ENCODE measurements at regions not wholly inside any gene's neighbourhood (a gene's known extent, or its start where the extent isn't known, plus 50 kb on each side); places are given as distances from the start of the nearest gene placed in this dataset.
"Not testable (repeated sequence)": the region's sequence is repeated elsewhere in the genome, so short reads cannot be mapped to it uniquely, and the experiment has no call there.

- Mint-ChIP-seq H3K27me3 (no peaks in the 10 kb centered on the region), H3K4me3 (no peak overlapping the region), H3K27ac (no peak overlapping the region), H3K9me3 (no peaks in the 10 kb centered on the region), H3K4me1 (no peaks in the 10 kb centered on the region)
- DNase-seq: no peak
- no peak for ATAC-seq
Observed at GRCh38 chr2:122794100-122794499, 1038.6 kb downstream of the TSN start.

GRCh38 chr2:122795763-122796162 lies 1040.3 kb downstream of the TSN start:
- Mint-ChIP-seq H3K27ac (no peak overlapping the region), H3K27me3 (no peaks in the 10 kb centered on the region), H3K4me1 (no peaks in the 10 kb centered on the region), H3K4me3 (no peak overlapping the region), H3K9me3 (peaks cover 0 to 7% of the 10 kb centered on the region in 2 donors)
- DNase-seq (no peak), ATAC-seq (no peak)

DNA sequence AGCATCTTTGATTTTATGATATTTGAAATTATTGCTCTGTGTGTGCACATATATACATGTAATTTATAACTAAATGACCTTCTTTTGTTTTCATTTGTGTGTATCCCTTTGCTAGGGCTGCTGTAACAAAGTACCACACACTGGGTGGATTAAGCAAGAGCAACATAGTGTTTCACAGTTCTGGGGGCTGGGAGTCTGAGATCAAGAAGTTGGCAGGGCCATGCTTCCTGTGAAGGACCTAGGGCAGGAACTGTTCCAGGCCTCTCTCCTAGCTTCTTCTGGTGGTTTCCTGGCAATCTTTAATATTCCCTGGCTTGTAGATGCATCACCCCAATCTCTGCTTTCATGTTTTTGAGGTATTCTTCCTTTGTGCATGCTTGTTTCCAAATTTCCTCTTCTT lies 1043.9 kb downstream of the TSN start:
- DNase-seq (no peak), ATAC-seq (no peak)
- Mint-ChIP-seq H3K4me3 (no peak overlapping the region), H3K9me3 (peaks cover 0 to 7% of the 10 kb centered on the region in 2 donors), H3K4me1 (no peaks in the 10 kb centered on the region), H3K27ac (no peak overlapping the region), H3K27me3 (no peaks in the 10 kb centered on the region)

- no peak for ATAC-seq
Observed at GRCh38 chr2:122800781-122801180, 1045.3 kb downstream of the TSN start.

DNA sequence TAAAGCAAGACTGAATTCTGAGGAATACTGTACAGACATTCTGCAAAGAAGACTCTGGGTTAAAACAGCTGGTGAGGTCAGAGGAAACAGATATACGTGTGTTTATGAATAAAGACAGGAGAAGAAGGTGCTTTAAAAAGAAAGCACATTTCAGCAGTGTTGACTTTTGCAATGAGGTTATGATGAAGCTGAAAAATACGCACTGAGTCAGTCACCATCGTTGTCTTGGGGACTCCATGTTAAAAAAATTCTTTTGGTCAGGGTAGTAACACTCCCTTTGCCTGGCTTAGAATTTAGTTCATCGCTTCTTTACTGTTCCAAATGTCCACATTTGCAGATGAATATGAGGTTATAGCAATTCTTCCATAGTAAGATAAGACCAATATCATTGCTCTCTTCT lies 1049.0 kb downstream of the TSN start:
- H3K27me3 Mint-ChIP-seq: no peaks in the 10 kb centered on the region
- no peaks in the 10 kb centered on the region for H3K4me1 Mint-ChIP-seq
- no peak overlapping the region for H3K27ac Mint-ChIP-seq
- no peak for DNase-seq
- no peak for ATAC-seq
- no peak overlapping the region for H3K4me3 Mint-ChIP-seq
- peaks cover 0 to 17% of the 10 kb centered on the region in 2 donors for H3K9me3 Mint-ChIP-seq

More at GRCh38 chr2:122800781-122801180, 1045.3 kb downstream of the TSN start:
- H3K4me3 Mint-ChIP-seq: no peak overlapping the region
- H3K27ac Mint-ChIP-seq: no peak overlapping the region
- H3K9me3 Mint-ChIP-seq: peaks cover 0 to 7% of the 10 kb centered on the region in 2 donors
- no peak for DNase-seq
- no peaks in the 10 kb centered on the region for H3K27me3 Mint-ChIP-seq
- H3K4me1 Mint-ChIP-seq: no peaks in the 10 kb centered on the region

DNA sequence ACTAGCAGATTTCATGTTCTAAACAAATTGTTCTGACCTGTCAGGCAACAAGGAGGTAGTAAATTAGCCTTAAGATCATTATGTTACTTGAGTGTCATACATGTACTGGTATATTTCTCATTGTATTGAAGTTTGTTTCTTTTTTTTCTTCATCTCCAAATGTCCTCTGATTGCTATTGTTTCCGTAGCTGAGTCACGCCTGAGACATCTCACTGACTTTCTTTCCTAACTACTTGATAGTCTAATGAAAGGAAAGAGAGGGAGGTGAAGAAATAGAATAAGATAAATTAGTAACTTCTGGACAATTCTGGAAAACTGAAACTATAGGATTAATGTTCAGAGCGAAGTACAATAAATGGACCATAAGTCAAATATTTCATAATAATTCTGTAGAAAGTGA lies 1049.9 kb downstream of the TSN start:
- Mint-ChIP-seq H3K27ac (no peak overlapping the region), H3K27me3 (no peaks in the 10 kb centered on the region), H3K4me1 (no peaks in the 10 kb centered on the region), H3K4me3 (no peak overlapping the region), H3K9me3 (peaks cover 0 to 13% of the 10 kb centered on the region in 2 donors)
- ATAC-seq (no peak), DNase-seq (no peak)

- Mint-ChIP-seq H3K4me3 (no peak overlapping the region), H3K27ac (no peak overlapping the region), H3K27me3 (no peaks in the 10 kb centered on the region), H3K9me3 (peaks cover 0 to 23% of the 10 kb centered on the region in 2 donors), H3K4me1 (no peaks in the 10 kb centered on the region)
- DNase-seq (no peak), ATAC-seq (no peak)
Observed at GRCh38 chr2:122808286-122808969, 1053.0 kb downstream of the TSN start.

GRCh38 chr2:122812214-122812613 lies 1056.8 kb downstream of the TSN start:
- DNase-seq, H3K27ac Mint-ChIP-seq, ATAC-seq, H3K4me1 Mint-ChIP-seq, H3K4me3 Mint-ChIP-seq, H3K27me3 Mint-ChIP-seq: not testable (repeated sequence)
- H3K9me3 Mint-ChIP-seq: peaks cover 10 to 23% of the 10 kb centered on the region in 2 donors

- DNase-seq (no peak), ATAC-seq (no peak)
- Mint-ChIP-seq H3K4me3 (no peak overlapping the region), H3K27me3 (no peaks in the 10 kb centered on the region), H3K9me3 (peaks cover 9 to 10% of the 10 kb centered on the region in 2 donors), H3K4me1 (no peaks in the 10 kb centered on the region), H3K27ac (no peak overlapping the region)
Observed at GRCh38 chr2:122815120-122815519, 1059.7 kb downstream of the TSN start.

DNA sequence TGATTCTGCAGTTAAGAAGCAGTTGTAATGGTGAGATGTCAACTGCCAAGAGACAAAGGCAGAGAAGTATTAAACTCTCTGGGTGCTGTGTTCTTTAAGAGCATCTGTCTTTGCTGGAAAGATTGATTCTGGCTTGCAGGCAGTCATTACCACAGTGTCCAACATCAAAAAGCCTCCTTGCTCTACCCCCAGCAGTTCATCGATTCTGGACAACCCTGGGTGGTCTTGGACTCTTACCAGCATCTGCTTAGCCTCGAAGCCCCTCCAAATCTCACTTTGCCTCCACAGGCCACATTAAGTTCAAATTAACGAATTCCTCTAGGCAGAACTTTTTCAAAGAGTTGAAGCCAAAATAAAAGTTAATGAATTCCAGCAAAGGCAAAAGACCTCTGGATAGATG lies 1061.4 kb downstream of the TSN start:
- H3K4me1 Mint-ChIP-seq: no peaks in the 10 kb centered on the region
- DNase-seq: no peak
- no peaks in the 10 kb centered on the region for H3K27me3 Mint-ChIP-seq
- no peak overlapping the region for H3K27ac Mint-ChIP-seq
- no peak for ATAC-seq
- H3K9me3 Mint-ChIP-seq: peaks cover 2 to 10% of the 10 kb centered on the region in 2 donors
- no peak overlapping the region for H3K4me3 Mint-ChIP-seq

DNA sequence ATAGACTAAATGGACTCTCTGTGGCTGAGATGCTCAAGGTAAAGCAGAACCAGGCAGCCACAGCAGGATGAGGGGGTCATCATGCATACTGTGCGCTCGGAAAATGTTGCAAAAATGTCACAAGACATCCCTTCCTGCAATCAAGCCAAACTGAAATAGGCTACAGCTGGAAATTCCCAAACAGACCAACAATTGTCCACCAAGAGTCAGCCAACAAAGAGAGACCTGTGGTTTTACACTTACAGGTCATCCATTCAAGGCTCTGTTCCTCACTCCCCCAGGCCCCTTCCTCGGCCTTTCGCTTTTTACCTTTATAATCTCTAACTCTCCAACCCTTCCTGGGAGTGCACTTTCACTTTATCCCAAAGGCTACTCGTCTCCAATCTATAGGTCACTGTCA lies 1066.9 kb downstream of the TSN start:
- no peak overlapping the region for H3K4me3 Mint-ChIP-seq
- H3K27me3 Mint-ChIP-seq: no peaks in the 10 kb centered on the region
- H3K27ac Mint-ChIP-seq: no peak overlapping the region
- ATAC-seq (no peak), DNase-seq (no peak)
- no peaks in the 10 kb centered on the region for H3K4me1 Mint-ChIP-seq
- no peaks in the 10 kb centered on the region for H3K9me3 Mint-ChIP-seq

DNA sequence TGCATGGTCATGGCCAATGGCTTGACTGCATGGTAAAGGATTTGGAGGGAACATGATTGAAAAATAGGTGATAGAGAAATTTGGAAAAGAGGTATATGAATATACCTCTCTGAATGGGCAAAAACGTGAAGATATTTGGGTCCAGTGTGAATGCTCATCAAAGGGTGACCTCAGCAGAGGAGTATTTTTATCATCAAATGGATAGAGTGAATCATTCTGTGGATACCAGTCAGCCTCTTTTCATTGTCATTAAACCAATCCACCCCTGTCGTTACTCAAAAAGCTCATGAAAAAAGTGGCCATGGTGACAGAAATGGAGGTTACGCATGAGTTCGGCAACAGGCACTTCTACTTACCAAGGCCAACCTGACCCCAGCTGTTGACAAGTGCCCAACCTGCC lies 1074.7 kb downstream of the TSN start:
- Mint-ChIP-seq H3K4me1 (no peaks in the 10 kb centered on the region), H3K9me3 (peaks cover 8 to 9% of the 10 kb centered on the region in 2 donors), H3K4me3 (no peak overlapping the region), H3K27me3 (no peaks in the 10 kb centered on the region), H3K27ac (no peak overlapping the region)
- no peak for ATAC-seq
- DNase-seq: no peak

- Mint-ChIP-seq H3K9me3 (peaks cover 9 to 12% of the 10 kb centered on the region in 2 donors), H3K4me3 (no peak overlapping the region), H3K4me1 (no peaks in the 10 kb centered on the region), H3K27me3 (no peaks in the 10 kb centered on the region), H3K27ac (no peak overlapping the region)
- DNase-seq (no peak), ATAC-seq (no peak)
Observed at GRCh38 chr2:122831649-122832048, 1076.2 kb downstream of the TSN start.

DNA sequence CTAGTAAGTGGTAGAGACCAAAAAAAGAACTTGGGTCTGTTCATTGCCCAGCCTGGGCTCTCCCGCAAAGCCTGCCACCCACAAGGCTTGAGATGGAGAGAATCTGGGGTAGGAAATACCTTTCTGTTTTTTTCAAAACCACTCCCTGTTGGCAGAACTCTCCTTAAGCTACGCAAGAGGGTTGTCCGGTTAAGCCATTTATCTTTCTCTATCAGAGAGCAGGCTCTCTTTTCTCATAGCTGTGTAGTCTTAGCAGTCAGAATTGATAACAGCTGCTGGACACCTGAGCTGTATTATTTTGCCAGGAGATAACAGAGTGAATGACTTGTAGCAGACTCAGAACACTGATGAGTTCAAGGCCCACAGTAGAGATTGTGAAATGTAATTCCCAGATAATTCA lies 1088.1 kb downstream of the TSN start:
- ATAC-seq (no peak), DNase-seq (no peak)
- no peaks in the 10 kb centered on the region for H3K4me1 Mint-ChIP-seq
- H3K9me3 Mint-ChIP-seq: no peaks in the 10 kb centered on the region
- no peak overlapping the region for H3K4me3 Mint-ChIP-seq
- no peak overlapping the region for H3K27ac Mint-ChIP-seq
- no peaks in the 10 kb centered on the region for H3K27me3 Mint-ChIP-seq

- ATAC-seq (no peak), DNase-seq (no peak)
- Mint-ChIP-seq H3K27ac (no peak overlapping the region), H3K9me3 (no peaks in the 10 kb centered on the region), H3K27me3 (no peaks in the 10 kb centered on the region), H3K4me1 (no peaks in the 10 kb centered on the region), H3K4me3 (no peak overlapping the region)
Observed at GRCh38 chr2:122851161-122851560, 1095.7 kb downstream of the TSN start.

GRCh38 chr2:122851972-122852531 lies 1096.6 kb downstream of the TSN start:
- H3K4me3 Mint-ChIP-seq: no peak overlapping the region
- no peaks in the 10 kb centered on the region for H3K9me3 Mint-ChIP-seq
- DNase-seq (no peak), ATAC-seq (no peak)
- H3K27ac Mint-ChIP-seq: no peak overlapping the region
- H3K4me1 Mint-ChIP-seq: no peaks in the 10 kb centered on the region
- H3K27me3 Mint-ChIP-seq: no peaks in the 10 kb centered on the region

DNA sequence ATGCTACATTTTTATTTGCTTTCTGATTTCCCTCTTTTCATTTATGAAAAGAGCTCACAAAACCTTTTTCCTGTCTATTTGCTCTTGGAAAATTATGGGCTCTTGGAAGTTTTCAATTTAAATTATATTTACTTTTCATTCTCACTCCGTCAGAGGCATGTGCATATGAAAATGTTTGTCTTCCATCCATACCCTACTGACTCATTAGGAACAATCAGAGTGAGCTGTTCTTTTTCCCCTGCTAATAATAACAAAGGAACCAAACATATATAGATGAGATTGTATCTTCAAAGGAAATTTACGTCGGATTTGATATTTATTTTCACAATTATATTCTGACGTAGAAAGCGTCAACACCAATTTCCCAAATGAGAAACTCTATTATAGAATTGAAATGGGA lies 1101.2 kb downstream of the TSN start:
- DNase-seq (no peak), ATAC-seq (no peak)
- H3K4me3 Mint-ChIP-seq: no peak overlapping the region
- H3K4me1 Mint-ChIP-seq: no peaks in the 10 kb centered on the region
- peaks cover 7 to 8% of the 10 kb centered on the region in 2 donors for H3K9me3 Mint-ChIP-seq
- no peaks in the 10 kb centered on the region for H3K27me3 Mint-ChIP-seq
- no peak overlapping the region for H3K27ac Mint-ChIP-seq

Measured in stimulated activated naive CD8-positive, alpha-beta T cell treated with anti-CD3 and anti-CD28 coated beads, Interleukin-15, amount 100 ng/mL, for 72 hours (primary cell).